ENCODE measurements at regions not wholly inside any gene's neighbourhood (a gene's known extent, or its start where the extent isn't known, plus 50 kb on each side); places are given as distances from the start of the nearest gene placed in this dataset.

DNA sequence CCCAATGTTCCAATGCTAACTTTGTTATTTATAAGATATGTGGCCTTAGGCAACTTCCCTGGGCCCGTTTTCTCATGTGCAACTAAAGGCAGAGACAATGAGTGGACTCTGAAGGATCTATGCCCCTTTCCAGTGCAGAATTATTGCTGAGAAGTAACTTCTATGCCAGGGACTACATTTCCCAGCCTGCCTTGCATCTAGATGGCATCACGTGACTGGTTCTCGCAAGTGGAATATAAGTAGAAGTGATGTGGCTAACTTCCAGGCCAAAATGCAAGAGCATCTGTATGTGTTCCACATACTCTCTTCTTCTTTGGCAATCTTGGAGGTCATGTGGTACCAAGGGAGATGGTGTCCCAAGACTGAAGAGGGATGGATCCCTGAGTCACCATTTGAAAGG lies 674.4 kb downstream of the NTRK3 start:
- no peak for TF ChIP-seq POU2F2 (IDR thresholded peaks at IDR 0.05; ENCODE audit: low read depth, low read length)
- no peak for TF ChIP-seq POLR2A (IDR thresholded peaks at IDR 0.05; ENCODE audit: low read depth, low read length)
- no peak for TF ChIP-seq POLR2AphosphoS5 (IDR thresholded peaks at IDR 0.05; ENCODE audit: low read depth, low read length)
- no peak for TF ChIP-seq TAF1 (IDR thresholded peaks at IDR 0.05; ENCODE audit: low read depth, low read length)
- TF ChIP-seq PAX5 (IDR thresholded peaks at IDR 0.05; ENCODE audit: insufficient read depth, low read length, severe bottlenecking), result no peak
- TF ChIP-seq SPI1 (IDR thresholded peaks at IDR 0.05; ENCODE audit: low read depth, low read length), result no peak
- no peak for DNase-seq (ENCODE audit: insufficient read length, low spot score)
- no peak for FAIRE-seq

GRCh38 chr15:87579537-87579936 lies 677.0 kb downstream of the NTRK3 start:
- DNase-seq (ENCODE audit: insufficient read length, low spot score), result no peak
- no peak for TF ChIP-seq PAX5 (IDR thresholded peaks at IDR 0.05; ENCODE audit: insufficient read depth, low read length, severe bottlenecking)
- no peak for TF ChIP-seq POU2F2 (IDR thresholded peaks at IDR 0.05; ENCODE audit: low read depth, low read length)
- TF ChIP-seq POLR2AphosphoS5 (IDR thresholded peaks at IDR 0.05; ENCODE audit: low read depth, low read length), result no peak
- no peak for TF ChIP-seq SPI1 (IDR thresholded peaks at IDR 0.05; ENCODE audit: low read depth, low read length)
- TF ChIP-seq TAF1 (IDR thresholded peaks at IDR 0.05; ENCODE audit: low read depth, low read length), result no peak
- TF ChIP-seq POLR2A (IDR thresholded peaks at IDR 0.05; ENCODE audit: low read depth, low read length), result no peak
- no peak for FAIRE-seq

DNA sequence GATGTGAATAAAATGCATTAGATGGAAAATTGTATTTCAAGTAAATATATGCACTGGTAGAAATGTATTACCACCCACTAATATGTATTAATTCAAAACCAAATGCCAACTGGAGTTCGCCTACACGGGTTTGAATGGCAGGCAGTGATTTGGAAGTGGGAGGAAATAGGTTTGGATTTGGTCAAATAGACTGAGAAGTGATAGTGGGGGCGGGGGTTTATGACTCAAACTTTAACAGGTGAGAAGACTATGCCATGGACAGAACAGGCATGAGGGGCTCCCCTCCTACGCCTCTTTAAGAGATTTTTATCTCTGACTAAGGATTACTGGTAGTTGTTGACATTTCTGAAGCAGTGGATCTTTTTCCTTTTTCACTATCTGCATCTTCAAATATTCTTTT lies 677.8 kb downstream of the NTRK3 start:
- FAIRE-seq (no peak), DNase-seq (ENCODE audit: insufficient read length, low spot score) (no peak)
- TF ChIP-seq SPI1 (IDR thresholded peaks at IDR 0.05; ENCODE audit: low read depth, low read length) (no peak), TAF1 (IDR thresholded peaks at IDR 0.05; ENCODE audit: low read depth, low read length) (no peak), PAX5 (IDR thresholded peaks at IDR 0.05; ENCODE audit: insufficient read depth, low read length, severe bottlenecking) (no peak), POLR2A (IDR thresholded peaks at IDR 0.05; ENCODE audit: low read depth, low read length) (no peak), POLR2AphosphoS5 (IDR thresholded peaks at IDR 0.05; ENCODE audit: low read depth, low read length) (no peak), POU2F2 (IDR thresholded peaks at IDR 0.05; ENCODE audit: low read depth, low read length) (no peak)

DNA sequence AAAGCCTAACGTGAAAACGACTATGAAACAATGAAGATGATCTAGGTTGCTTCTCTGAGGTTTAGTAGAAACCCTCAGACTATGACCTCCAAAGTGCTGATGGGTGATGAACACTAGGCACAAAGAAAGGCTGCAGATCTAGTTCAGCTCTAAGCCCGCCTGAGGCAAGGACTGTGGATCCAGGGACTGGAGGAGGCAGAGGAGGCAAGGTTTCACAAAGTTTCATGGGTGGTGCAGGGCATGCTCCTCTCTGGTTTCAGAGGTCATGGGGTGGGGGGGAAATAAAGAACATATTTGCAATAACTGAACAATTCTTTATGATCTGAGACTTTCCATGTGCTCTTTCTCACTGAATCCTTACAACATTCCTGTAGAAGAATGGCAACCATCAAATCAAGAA lies 679.2 kb downstream of the NTRK3 start:
- FAIRE-seq, result no peak
- TF ChIP-seq SPI1 (IDR thresholded peaks at IDR 0.05; ENCODE audit: low read depth, low read length) (no peak), PAX5 (IDR thresholded peaks at IDR 0.05; ENCODE audit: insufficient read depth, low read length, severe bottlenecking) (no peak), TAF1 (IDR thresholded peaks at IDR 0.05; ENCODE audit: low read depth, low read length) (no peak), POU2F2 (IDR thresholded peaks at IDR 0.05; ENCODE audit: low read depth, low read length) (no peak), POLR2AphosphoS5 (IDR thresholded peaks at IDR 0.05; ENCODE audit: low read depth, low read length) (no peak), POLR2A (IDR thresholded peaks at IDR 0.05; ENCODE audit: low read depth, low read length) (no peak)
- no peak for DNase-seq (ENCODE audit: insufficient read length, low spot score)

DNA sequence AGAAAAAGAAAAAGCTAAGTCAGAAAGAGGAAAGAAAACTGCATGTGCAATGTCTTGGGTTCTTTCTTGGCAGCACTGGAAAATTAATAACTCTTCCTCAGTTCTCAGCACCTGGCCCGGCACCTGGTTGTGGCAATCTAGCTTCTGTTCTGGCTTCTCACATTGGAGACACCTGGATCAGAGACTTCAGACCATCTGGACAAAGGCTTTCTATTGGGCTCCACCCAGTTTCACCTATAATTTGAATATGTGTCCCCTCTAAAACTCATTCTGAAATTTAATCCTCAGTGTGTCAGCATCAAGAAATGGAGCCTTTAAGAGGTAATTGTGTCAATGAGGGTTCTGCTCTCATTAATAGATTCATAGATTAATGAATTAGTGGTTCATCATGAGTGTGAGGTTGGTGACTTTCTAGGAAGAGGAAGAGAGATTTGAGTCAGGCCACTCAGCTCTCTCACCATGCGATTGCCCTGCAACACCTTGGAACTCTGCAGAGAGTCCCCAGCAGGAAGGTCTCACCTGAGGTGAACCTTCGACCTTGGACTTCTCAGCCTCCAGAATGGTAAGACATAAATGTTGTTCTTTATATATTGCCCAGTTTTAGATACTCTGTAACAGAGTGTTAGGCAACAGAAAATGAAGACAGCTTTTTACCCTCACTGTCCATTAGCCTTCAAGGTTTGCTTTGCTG lies 679.9 kb downstream of the NTRK3 start:
- no peak for TF ChIP-seq POLR2AphosphoS5 (IDR thresholded peaks at IDR 0.05; ENCODE audit: low read depth, low read length)
- TF ChIP-seq SPI1 (IDR thresholded peaks at IDR 0.05; ENCODE audit: low read depth, low read length), result no peak
- TF ChIP-seq POLR2A (IDR thresholded peaks at IDR 0.05; ENCODE audit: low read depth, low read length), result no peak
- TF ChIP-seq POU2F2 (IDR thresholded peaks at IDR 0.05; ENCODE audit: low read depth, low read length), result no peak
- TF ChIP-seq PAX5 (IDR thresholded peaks at IDR 0.05; ENCODE audit: insufficient read depth, low read length, severe bottlenecking), result no peak
- no peak for TF ChIP-seq TAF1 (IDR thresholded peaks at IDR 0.05; ENCODE audit: low read depth, low read length)
- DNase-seq (ENCODE audit: insufficient read length, low spot score) (no peak), FAIRE-seq (no peak)

DNA sequence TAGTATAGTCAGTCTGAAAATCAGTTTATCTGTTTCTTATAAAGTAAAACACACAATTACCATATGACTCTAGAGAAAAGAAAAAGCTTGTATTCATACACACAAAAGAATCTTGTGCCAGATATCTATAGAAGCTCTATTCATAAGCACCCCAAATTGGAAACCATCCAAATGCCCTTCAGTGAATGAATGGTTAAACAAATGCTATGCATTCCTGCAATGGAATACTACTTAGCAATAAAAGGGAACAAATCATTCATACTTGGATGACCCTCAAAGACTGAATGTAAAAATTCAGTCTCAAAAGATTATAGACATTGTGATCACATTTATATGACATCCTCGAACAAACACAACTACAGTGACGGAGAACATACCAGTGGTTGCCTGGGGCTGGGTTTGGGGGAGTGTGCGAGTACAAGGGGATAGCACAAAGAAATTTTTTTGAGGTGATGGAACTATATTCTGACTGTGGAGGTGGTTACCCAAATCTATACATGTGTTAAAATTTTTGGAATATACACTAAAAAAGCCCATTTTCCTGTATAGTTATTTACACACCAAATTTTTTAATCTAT lies 680.6 kb downstream of the NTRK3 start:
- no peak for TF ChIP-seq POU2F2 (IDR thresholded peaks at IDR 0.05; ENCODE audit: low read depth, low read length)
- no peak for TF ChIP-seq PAX5 (IDR thresholded peaks at IDR 0.05; ENCODE audit: insufficient read depth, low read length, severe bottlenecking)
- no peak for TF ChIP-seq TAF1 (IDR thresholded peaks at IDR 0.05; ENCODE audit: low read depth, low read length)
- no peak for TF ChIP-seq POLR2AphosphoS5 (IDR thresholded peaks at IDR 0.05; ENCODE audit: low read depth, low read length)
- TF ChIP-seq SPI1 (IDR thresholded peaks at IDR 0.05; ENCODE audit: low read depth, low read length), result no peak
- no peak for TF ChIP-seq POLR2A (IDR thresholded peaks at IDR 0.05; ENCODE audit: low read depth, low read length)

GRCh38 chr15:87573534-87573933 lies 683.0 kb downstream of the NTRK3 start:
- no peak for TF ChIP-seq POLR2AphosphoS5 (IDR thresholded peaks at IDR 0.05; ENCODE audit: low read depth, low read length)
- DNase-seq (ENCODE audit: insufficient read length, low spot score), result no peak
- FAIRE-seq, result no peak

More for the DNA sequence above, 680.6 kb downstream of the NTRK3 start:
- FAIRE-seq, result no peak
- no peak for DNase-seq (ENCODE audit: insufficient read length, low spot score)

GRCh38 chr15:87573039-87573438 lies 683.5 kb downstream of the NTRK3 start:
- DNase-seq (ENCODE audit: insufficient read length, low spot score) (no peak), FAIRE-seq (no peak)
- TF ChIP-seq POLR2AphosphoS5 (IDR thresholded peaks at IDR 0.05; ENCODE audit: low read depth, low read length), result no peak
- no peak for TF ChIP-seq PAX5 (IDR thresholded peaks at IDR 0.05; ENCODE audit: insufficient read depth, low read length, severe bottlenecking)
- TF ChIP-seq POLR2A (IDR thresholded peaks at IDR 0.05; ENCODE audit: low read depth, low read length), result no peak
- TF ChIP-seq TAF1 (IDR thresholded peaks at IDR 0.05; ENCODE audit: low read depth, low read length), result no peak
- TF ChIP-seq POU2F2 (IDR thresholded peaks at IDR 0.05; ENCODE audit: low read depth, low read length), result no peak
- no peak for TF ChIP-seq SPI1 (IDR thresholded peaks at IDR 0.05; ENCODE audit: low read depth, low read length)

DNA sequence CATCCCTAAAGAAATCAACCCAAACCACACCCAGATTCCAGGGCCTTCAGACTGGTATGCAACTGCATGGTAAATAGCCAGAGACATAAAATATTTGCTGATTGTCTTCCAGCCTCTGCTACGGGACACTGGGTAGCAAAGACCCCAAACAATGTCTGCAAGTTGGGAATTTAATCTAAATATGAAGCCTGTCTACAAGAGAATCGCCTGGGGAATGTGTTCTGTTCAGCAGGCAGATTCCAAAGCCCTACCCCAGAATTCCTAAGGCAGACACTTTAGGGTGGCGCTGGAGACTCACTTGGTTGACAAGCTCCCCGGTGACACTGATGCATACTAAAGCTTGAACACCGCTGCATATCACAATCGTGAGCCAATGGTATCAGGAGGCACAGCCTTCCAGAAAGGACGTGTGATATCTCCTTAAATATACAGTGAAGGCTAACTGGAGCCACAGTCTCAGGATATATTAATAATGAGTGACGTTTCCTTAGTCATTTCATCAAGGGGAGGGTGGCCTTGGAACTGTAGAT lies 684.1 kb downstream of the NTRK3 start:
- no peak for DNase-seq (ENCODE audit: insufficient read length, low spot score)
- TF ChIP-seq PAX5 (IDR thresholded peaks at IDR 0.05; ENCODE audit: insufficient read depth, low read length, severe bottlenecking) (no peak), SPI1 (IDR thresholded peaks at IDR 0.05; ENCODE audit: low read depth, low read length) (no peak)
- FAIRE-seq, result no peak

DNA sequence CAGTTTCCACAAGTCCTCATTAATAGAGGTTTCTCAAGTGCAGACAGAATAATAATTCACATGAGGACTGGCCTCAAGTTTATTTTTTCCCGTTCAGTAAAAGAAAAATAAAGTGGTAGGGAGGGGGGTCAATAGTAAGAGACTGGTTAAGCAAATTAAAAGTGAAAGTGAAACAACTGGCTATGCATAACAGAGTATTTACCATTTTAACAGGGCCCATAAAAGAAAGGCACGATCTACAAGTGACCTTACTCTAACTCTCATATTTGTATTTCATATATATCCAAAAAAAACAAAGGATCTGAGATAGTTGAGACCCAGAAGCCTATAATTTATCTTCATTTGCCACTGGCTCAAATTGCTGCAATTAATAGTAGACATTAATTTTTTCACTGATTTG lies 686.3 kb downstream of the NTRK3 start:
- TF ChIP-seq PAX5 (IDR thresholded peaks at IDR 0.05; ENCODE audit: insufficient read depth, low read length, severe bottlenecking) (no peak), TAF1 (IDR thresholded peaks at IDR 0.05; ENCODE audit: low read depth, low read length) (no peak), POU2F2 (IDR thresholded peaks at IDR 0.05; ENCODE audit: low read depth, low read length) (no peak), POLR2AphosphoS5 (IDR thresholded peaks at IDR 0.05; ENCODE audit: low read depth, low read length) (no peak), POLR2A (IDR thresholded peaks at IDR 0.05; ENCODE audit: low read depth, low read length) (no peak), SPI1 (IDR thresholded peaks at IDR 0.05; ENCODE audit: low read depth, low read length) (no peak)
- DNase-seq (ENCODE audit: insufficient read length, low spot score) (no peak), FAIRE-seq (no peak)
